Trophoblast cell (in vitro differentiated cells and primary cell): ENCODE measurements at regions not wholly inside any gene's neighbourhood (a gene's known extent, or its start where the extent isn't known, plus 50 kb on each side); places are given as distances from the start of the nearest gene placed in this dataset.

Experiments used
- DNase-seq, 2 donors: peaks; one replicate each; pipeline ENCODE4 v3.0.0-alpha.2; 2016
- H2AFZ ChIP-seq: 2 replicates; pipeline ENCODE4 v1.6.1; 2013; ENCODE audit warnings: low read length, moderate library complexity, mild to moderate bottlenecking; ENCODE audit not compliant: insufficient read depth, poor library complexity
- H2AK5ac ChIP-seq: 2 replicates; pipeline ENCODE4 v1.6.1; 2013; ENCODE audit warnings: mild to moderate bottlenecking, low read length
- H2BK120ac ChIP-seq: 2 replicates; pipeline ENCODE4 v1.6.1; 2013; ENCODE audit warnings: low read length, mild to moderate bottlenecking, moderate library complexity; ENCODE audit not compliant: insufficient read depth, poor library complexity
- H2BK12ac ChIP-seq: 2 replicates; pipeline ENCODE4 v1.6.1; 2013; ENCODE audit warnings: mild to moderate bottlenecking, low read length, moderate library complexity
- H2BK5ac ChIP-seq: 2 replicates; pipeline ENCODE4 v1.6.1; 2013; ENCODE audit warnings: low read length, low read depth, moderate library complexity, mild to moderate bottlenecking; ENCODE audit not compliant: poor library complexity
- H3K14ac ChIP-seq: 2 replicates; pipeline ENCODE4 v1.6.1; 2013; ENCODE audit warnings: mild to moderate bottlenecking, low read length
- H3K18ac ChIP-seq: 2 replicates; pipeline ENCODE4 v1.6.1; 2013; ENCODE audit warnings: mild to moderate bottlenecking, low read length
- H3K23ac ChIP-seq: 2 replicates; pipeline ENCODE4 v1.6.1; 2013; ENCODE audit warnings: low read length
- H3K27ac ChIP-seq: 2 replicates; pipeline ENCODE4 v1.5.1; 2013; ENCODE audit warnings: low read depth, mild to moderate bottlenecking, inconsistent platforms, low read length, moderate library complexity
- H3K27me3 ChIP-seq: 2 replicates; pipeline ENCODE4 v1.6.1; 2013; ENCODE audit warnings: inconsistent platforms, mild to moderate bottlenecking, low read length, moderate library complexity; ENCODE audit not compliant: insufficient read depth
- H3K36me3 ChIP-seq, 2 experiments: 1 replicate in 1 of 2; 2 replicates in 1 of 2; pipeline ENCODE4 v1.6.1; 2013; ENCODE audit warnings: low read length in 2 of 2, mild to moderate bottlenecking in 2 of 2, moderate library complexity in 1 of 2; ENCODE audit not compliant: insufficient read depth in 2 of 2, control insufficient read depth in 1 of 2
- H3K4ac ChIP-seq: 2 replicates; pipeline ENCODE4 v1.6.1; 2013; ENCODE audit warnings: low read depth, mild to moderate bottlenecking, low read length, moderate library complexity
- H3K4me1 ChIP-seq, 2 experiments: 1 replicate in 1 of 2; 2 replicates in 1 of 2; pipeline ENCODE4 v1.6.1; 2013; ENCODE audit warnings: low read length in 2 of 2, mild to moderate bottlenecking in 2 of 2, moderate library complexity in 1 of 2; ENCODE audit not compliant: insufficient read depth in 2 of 2, control insufficient read depth in 1 of 2
- H3K4me2 ChIP-seq: 2 replicates; pipeline ENCODE4 v1.6.1; 2013; ENCODE audit warnings: inconsistent platforms, mild to moderate bottlenecking, low read length, moderate library complexity
- H3K4me3 ChIP-seq: 2 replicates; pipeline ENCODE4 v1.5.1; 2013; ENCODE audit warnings: mild to moderate bottlenecking, low read depth, low read length, inconsistent platforms
- H3K79me1 ChIP-seq: one replicate; pipeline ENCODE4 v1.6.1; 2013; ENCODE audit warnings: low read length
- H3K79me2 ChIP-seq: 2 replicates; pipeline ENCODE4 v1.6.1; 2013; ENCODE audit warnings: low read length, mild to moderate bottlenecking; ENCODE audit not compliant: control insufficient read depth, insufficient read depth, poor library complexity
- H3K9ac ChIP-seq: 2 replicates; pipeline ENCODE4 v1.6.1; 2013; ENCODE audit warnings: mild to moderate bottlenecking, low read length
- H3K9me3 ChIP-seq: 2 replicates; pipeline ENCODE4 v1.6.1; 2013; ENCODE audit warnings: low read depth, mild to moderate bottlenecking, control low read depth, inconsistent platforms, low read length; ENCODE audit not compliant: insufficient read depth
- H4K12ac ChIP-seq: 2 replicates; pipeline ENCODE4 v1.6.1; 2013; ENCODE audit warnings: low read depth, mild to moderate bottlenecking, low read length, moderate library complexity
- H4K8ac ChIP-seq: 2 replicates; pipeline ENCODE4 v1.6.1; 2013; ENCODE audit warnings: low read depth, mild to moderate bottlenecking, low read length, moderate library complexity
- H4K91ac ChIP-seq: one replicate; pipeline ENCODE4 v1.6.1; 2013; ENCODE audit warnings: low read depth, mild to moderate bottlenecking, low read length, moderate library complexity
- WGBS: extraction: QIAGEN DNeasy Blood & Tissue Kit; methylation state at CpG from one replicate; pipeline ENCODE4 v1.1.7; 2013; ENCODE audit warnings: missing lambda C conversion rate; ENCODE audit not compliant: insufficient read length, insufficient coverage; ENCODE audit errors: extremely low coverage; 5-methylcytosine and 5-hydroxymethylcytosine counted together

DNA sequence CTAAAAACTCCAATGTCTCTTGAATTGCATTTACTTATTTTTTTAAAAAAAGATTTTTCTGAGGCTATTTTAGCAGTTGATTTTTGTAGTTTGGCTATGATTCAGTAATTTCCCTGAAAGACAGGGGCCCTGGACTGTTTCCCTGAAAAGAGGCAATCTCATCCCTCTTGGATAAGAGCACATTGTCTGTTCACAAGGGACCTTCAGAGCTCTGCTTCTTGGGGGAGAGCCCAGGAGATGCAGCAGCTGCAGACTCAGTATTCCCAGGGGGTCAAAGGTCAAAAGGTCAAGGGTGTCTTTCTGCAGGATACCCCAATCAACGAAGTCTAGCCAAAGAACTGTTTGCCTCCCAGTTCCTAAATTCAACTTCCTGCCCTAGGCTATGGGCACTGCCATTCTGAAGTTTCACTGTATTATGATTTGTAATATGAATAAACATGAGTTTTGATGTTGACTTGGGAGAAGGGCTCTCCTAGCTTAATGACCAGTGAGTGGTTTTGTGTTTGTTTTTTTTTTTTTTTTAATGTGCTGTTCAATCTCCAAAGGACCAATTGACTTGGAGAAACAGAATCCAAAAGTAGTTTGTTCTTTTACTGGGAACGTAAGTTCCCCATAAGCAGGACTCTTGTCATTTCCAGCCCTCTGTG, 157.0 kb upstream of the SERPINE2 start:
- Histone ChIP-seq H3K23ac (no peak overlapping the region), H4K8ac (no peak overlapping the region), H3K18ac (no peak overlapping the region), H3K4me1 (no peaks in the 10 kb centered on the region), H3K4ac (no peak overlapping the region), H2AFZ (no peak overlapping the region), H4K91ac (no peak overlapping the region), H2BK12ac (no peak overlapping the region), H3K4me3 (no peak overlapping the region), H3K27me3 (no peaks in the 10 kb centered on the region), H3K14ac (no peak overlapping the region), H3K4me2 (no peak overlapping the region), H3K79me1 (no peaks in the 10 kb centered on the region), H2BK120ac (no peak overlapping the region), H2AK5ac (no peak overlapping the region), H3K27ac (no peak overlapping the region), H3K9me3 (no peaks in the 10 kb centered on the region), H2BK5ac (no peak overlapping the region), H3K36me3 (no peaks in the 10 kb centered on the region), H3K9ac (no peak overlapping the region), H4K12ac (no peak overlapping the region), H3K79me2 (no peaks in the 10 kb centered on the region)
- no CpG with 5 or more reads among the region's 2 CpGs for WGBS
- no peak for DNase-seq

DNA sequence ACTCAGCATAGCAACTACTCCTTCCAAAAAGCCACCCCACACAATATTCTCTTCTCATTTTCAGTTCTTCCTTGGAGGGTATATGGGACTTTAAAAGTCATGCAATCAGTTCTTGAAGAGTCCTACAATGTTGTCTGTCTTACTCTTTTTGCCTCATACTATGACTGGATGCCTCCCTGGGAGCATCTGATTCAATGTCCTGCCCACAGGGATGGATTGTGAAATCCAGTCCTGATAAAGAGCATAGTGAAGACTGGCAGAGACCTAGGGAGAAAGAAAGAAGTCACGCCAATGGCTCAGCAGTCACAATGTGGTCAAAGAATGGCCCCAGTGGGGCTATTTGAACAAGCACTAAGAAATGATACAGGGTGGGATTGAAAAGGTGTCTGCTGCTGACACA, 155.1 kb upstream of the SERPINE2 start:
- no peaks in the 10 kb centered on the region for H3K36me3 ChIP-seq
- H3K23ac ChIP-seq = no peak overlapping the region
- H3K4me2 ChIP-seq = no peak overlapping the region
- H2AK5ac ChIP-seq = no peak overlapping the region
- no peak overlapping the region for H2BK12ac ChIP-seq
- no peak overlapping the region for H3K14ac ChIP-seq
- no peak overlapping the region for H2AFZ ChIP-seq
- H3K27me3 ChIP-seq = no peaks in the 10 kb centered on the region
- no peak overlapping the region for H4K12ac ChIP-seq
- H3K79me1 ChIP-seq = no peaks in the 10 kb centered on the region
- no peak overlapping the region for H3K9ac ChIP-seq
- H4K8ac ChIP-seq = no peak overlapping the region
- H3K79me2 ChIP-seq = no peaks in the 10 kb centered on the region
- no peak overlapping the region for H3K18ac ChIP-seq
- H3K9me3 ChIP-seq = no peaks in the 10 kb centered on the region
- H3K4ac ChIP-seq = no peak overlapping the region
- no peak overlapping the region for H2BK120ac ChIP-seq
- no peak overlapping the region for H4K91ac ChIP-seq
- no CpG with 5 or more reads among the region's 1 CpG for WGBS
- no peak overlapping the region for H3K4me3 ChIP-seq
- no peaks in the 10 kb centered on the region for H3K4me1 ChIP-seq
- no peak for DNase-seq
- H2BK5ac ChIP-seq = no peak overlapping the region
- H3K27ac ChIP-seq = no peak overlapping the region

DNA sequence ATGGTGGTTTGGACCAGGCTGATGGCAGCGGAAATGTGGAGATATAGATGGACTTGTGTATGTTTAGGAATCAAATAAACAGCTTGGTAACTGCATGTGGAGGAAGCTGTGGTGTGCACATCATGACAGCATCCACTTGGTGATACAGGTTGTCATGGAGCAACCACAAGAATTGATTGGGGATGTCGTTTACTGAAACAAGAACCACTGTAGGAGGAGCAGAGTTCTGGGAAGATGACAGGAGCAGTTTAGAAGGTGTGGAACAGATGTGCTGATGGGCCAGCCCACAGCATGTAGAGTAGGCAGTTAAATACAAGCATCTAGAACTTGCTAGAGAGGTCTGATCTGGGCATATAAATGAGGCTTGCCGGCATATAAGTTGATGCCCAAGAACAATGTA, 152.4 kb upstream of the SERPINE2 start:
- Histone ChIP-seq H2BK5ac (no peak overlapping the region), H2BK12ac (no peak overlapping the region), H2AK5ac (no peak overlapping the region), H3K79me1 (no peaks in the 10 kb centered on the region), H3K79me2 (no peaks in the 10 kb centered on the region), H3K4ac (no peak overlapping the region), H3K27ac (no peak overlapping the region), H3K9ac (no peak overlapping the region), H3K4me3 (no peak overlapping the region), H3K14ac (no peak overlapping the region), H3K23ac (no peak overlapping the region), H3K4me1 (no peaks in the 10 kb centered on the region), H2BK120ac (no peak overlapping the region), H4K12ac (no peak overlapping the region), H4K91ac (no peak overlapping the region), H2AFZ (no peak overlapping the region), H3K4me2 (no peak overlapping the region), H3K18ac (no peak overlapping the region), H3K9me3 (no peaks in the 10 kb centered on the region), H4K8ac (no peak overlapping the region), H3K36me3 (no peaks in the 10 kb centered on the region), H3K27me3 (no peaks in the 10 kb centered on the region)
- no peak for DNase-seq
- no CpG with 5 or more reads among the region's 3 CpGs for WGBS

DNA sequence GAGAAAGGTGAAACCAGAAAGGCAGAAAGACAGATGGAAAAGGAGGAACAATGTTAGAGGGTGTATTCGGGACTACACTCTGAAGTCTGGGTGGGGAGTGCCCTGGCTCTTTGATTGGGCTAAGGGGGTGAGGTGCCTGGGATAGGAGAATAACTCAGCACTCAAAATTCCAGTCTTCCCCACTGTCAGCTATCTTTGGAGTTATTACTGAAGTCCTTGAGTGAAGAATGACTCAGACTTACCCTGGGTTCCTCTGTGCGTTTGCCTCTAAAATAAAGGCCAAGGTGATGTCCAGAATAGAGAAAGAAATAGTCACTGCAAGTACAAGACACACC, 151.8 kb upstream of the SERPINE2 start:
- no peak overlapping the region for H3K4me3 ChIP-seq
- H3K4me1 ChIP-seq = no peaks in the 10 kb centered on the region
- H3K4ac ChIP-seq = no peak overlapping the region
- H2AFZ ChIP-seq = no peak overlapping the region
- no peak overlapping the region for H3K18ac ChIP-seq
- no peak overlapping the region for H3K27ac ChIP-seq
- no peaks in the 10 kb centered on the region for H3K36me3 ChIP-seq
- H2BK120ac ChIP-seq = no peak overlapping the region
- H4K91ac ChIP-seq = no peak overlapping the region
- H3K27me3 ChIP-seq = no peaks in the 10 kb centered on the region
- no peak overlapping the region for H3K4me2 ChIP-seq
- H3K79me2 ChIP-seq = no peaks in the 10 kb centered on the region
- DNase-seq = no peak
- no CpG with 5 or more reads among the region's 2 CpGs for WGBS
- H4K8ac ChIP-seq = no peak overlapping the region
- no peak overlapping the region for H3K14ac ChIP-seq
- no peaks in the 10 kb centered on the region for H3K79me1 ChIP-seq
- no peaks in the 10 kb centered on the region for H3K9me3 ChIP-seq
- H2AK5ac ChIP-seq = no peak overlapping the region
- no peak overlapping the region for H2BK5ac ChIP-seq
- H3K9ac ChIP-seq = no peak overlapping the region
- no peak overlapping the region for H2BK12ac ChIP-seq
- H4K12ac ChIP-seq = no peak overlapping the region
- H3K23ac ChIP-seq = no peak overlapping the region
